ENCODE measurements at regions not wholly inside any gene's neighbourhood (a gene's known extent, or its start where the extent isn't known, plus 50 kb on each side); places are given as distances from the start of the nearest gene placed in this dataset.

GRCh38 chr9:115633104-115633503, 515.1 kb upstream of the TNC start:
- Mint-ChIP-seq H3K4me1 (no peaks in the 10 kb centered on the region), H3K27me3 (no peaks in the 10 kb centered on the region), H3K4me3 (no peak overlapping the region), H3K27ac (no peak overlapping the region), H3K36me3 (no peaks in the 10 kb centered on the region), H3K9me3 (no peaks in the 10 kb centered on the region)
- DNase-seq = no peak

- Mint-ChIP-seq H3K4me1 (no peaks in the 10 kb centered on the region), H3K36me3 (no peaks in the 10 kb centered on the region), H3K4me3 (no peak overlapping the region)
Observed at GRCh38 chr9:115635680-115636383, 517.8 kb upstream of the PAPPA start.

GRCh38 chr9:115636596-115636995, 517.0 kb upstream of the PAPPA start:
- no peaks in the 10 kb centered on the region for H3K4me1 Mint-ChIP-seq
- no peaks in the 10 kb centered on the region for H3K27me3 Mint-ChIP-seq
- H3K27ac Mint-ChIP-seq = no peak overlapping the region
- no peak for DNase-seq
- no peaks in the 10 kb centered on the region for H3K36me3 Mint-ChIP-seq
- H3K4me3 Mint-ChIP-seq = no peak overlapping the region
- no peaks in the 10 kb centered on the region for H3K9me3 Mint-ChIP-seq

More at GRCh38 chr9:115635680-115636383, 517.8 kb upstream of the PAPPA start:
- no peaks in the 10 kb centered on the region for H3K27me3 Mint-ChIP-seq
- H3K27ac Mint-ChIP-seq = no peak overlapping the region
- H3K9me3 Mint-ChIP-seq = no peaks in the 10 kb centered on the region
- DNase-seq = no peak

- no peaks in the 10 kb centered on the region for H3K4me1 Mint-ChIP-seq
- no peak overlapping the region for H3K4me3 Mint-ChIP-seq
- no peak overlapping the region for H3K27ac Mint-ChIP-seq
- H3K9me3 Mint-ChIP-seq = no peaks in the 10 kb centered on the region
- no peak for DNase-seq
- no peaks in the 10 kb centered on the region for H3K27me3 Mint-ChIP-seq
- H3K36me3 Mint-ChIP-seq = no peaks in the 10 kb centered on the region
Observed at GRCh38 chr9:115637661-115638060, 515.9 kb upstream of the PAPPA start.

- no peaks in the 10 kb centered on the region for H3K27me3 Mint-ChIP-seq
- no peak overlapping the region for H3K27ac Mint-ChIP-seq
- no peaks in the 10 kb centered on the region for H3K4me1 Mint-ChIP-seq
- no peak for DNase-seq
- H3K4me3 Mint-ChIP-seq = no peak overlapping the region
- no peaks in the 10 kb centered on the region for H3K36me3 Mint-ChIP-seq
- no peaks in the 10 kb centered on the region for H3K9me3 Mint-ChIP-seq
Observed at GRCh38 chr9:115640887-115641286, 512.7 kb upstream of the PAPPA start.

- H3K4me3 Mint-ChIP-seq = no peak overlapping the region
- H3K36me3 Mint-ChIP-seq = no peaks in the 10 kb centered on the region
- DNase-seq = no peak
- H3K27me3 Mint-ChIP-seq = peaks cover 7% of the 10 kb centered on the region
- H3K27ac Mint-ChIP-seq = no peak overlapping the region
- H3K9me3 Mint-ChIP-seq = no peaks in the 10 kb centered on the region
- H3K4me1 Mint-ChIP-seq = no peaks in the 10 kb centered on the region
Observed at GRCh38 chr9:115642285-115642684, 511.3 kb upstream of the PAPPA start.

- Mint-ChIP-seq H3K4me3 (no peak overlapping the region), H3K36me3 (no peaks in the 10 kb centered on the region), H3K4me1 (no peaks in the 10 kb centered on the region), H3K9me3 (no peaks in the 10 kb centered on the region), H3K27me3 (peaks cover 7% of the 10 kb centered on the region), H3K27ac (no peak overlapping the region)
- no peak for DNase-seq
Observed at GRCh38 chr9:115643948-115644727, 509.5 kb upstream of the PAPPA start.

GRCh38 chr9:115649991-115650472, 503.6 kb upstream of the PAPPA start:
- Mint-ChIP-seq H3K4me3 (no peak overlapping the region), H3K27ac (no peak overlapping the region), H3K36me3 (no peaks in the 10 kb centered on the region), H3K4me1 (no peaks in the 10 kb centered on the region), H3K27me3 (peaks cover 7% of the 10 kb centered on the region), H3K9me3 (no peaks in the 10 kb centered on the region)
- no peak for DNase-seq

- peaks cover 7% of the 10 kb centered on the region for H3K27me3 Mint-ChIP-seq
- no peaks in the 10 kb centered on the region for H3K36me3 Mint-ChIP-seq
- no peaks in the 10 kb centered on the region for H3K9me3 Mint-ChIP-seq
- no peak overlapping the region for H3K4me3 Mint-ChIP-seq
- no peak overlapping the region for H3K27ac Mint-ChIP-seq
- DNase-seq = no peak
- no peaks in the 10 kb centered on the region for H3K4me1 Mint-ChIP-seq
Observed at GRCh38 chr9:115650768-115651167, 502.8 kb upstream of the PAPPA start.

- no peak for DNase-seq
- Mint-ChIP-seq H3K4me3 (no peak overlapping the region), H3K9me3 (no peaks in the 10 kb centered on the region), H3K27ac (no peak overlapping the region), H3K36me3 (no peaks in the 10 kb centered on the region), H3K4me1 (no peaks in the 10 kb centered on the region), H3K27me3 (peaks cover 2% of the 10 kb centered on the region)
Observed at GRCh38 chr9:115651461-115651860, 502.1 kb upstream of the PAPPA start.

GRCh38 chr9:115653171-115653606, 500.4 kb upstream of the PAPPA start:
- DNase-seq = no peak
- H3K36me3 Mint-ChIP-seq = no peaks in the 10 kb centered on the region
- no peaks in the 10 kb centered on the region for H3K9me3 Mint-ChIP-seq
- no peak overlapping the region for H3K27ac Mint-ChIP-seq
- H3K4me3 Mint-ChIP-seq = no peak overlapping the region
- no peaks in the 10 kb centered on the region for H3K4me1 Mint-ChIP-seq
- no peaks in the 10 kb centered on the region for H3K27me3 Mint-ChIP-seq

- no peaks in the 10 kb centered on the region for H3K36me3 Mint-ChIP-seq
- no peak for DNase-seq
- no peaks in the 10 kb centered on the region for H3K4me1 Mint-ChIP-seq
- H3K27me3 Mint-ChIP-seq = peaks cover 6% of the 10 kb centered on the region
- H3K27ac Mint-ChIP-seq = no peak overlapping the region
- H3K4me3 Mint-ChIP-seq = no peak overlapping the region
- no peaks in the 10 kb centered on the region for H3K9me3 Mint-ChIP-seq
Observed at GRCh38 chr9:115657695-115658094, 495.9 kb upstream of the PAPPA start.

GRCh38 chr9:115665519-115665918, 488.1 kb upstream of the PAPPA start:
- Mint-ChIP-seq H3K27me3 (peaks cover 13% of the 10 kb centered on the region), H3K27ac (no peak overlapping the region), H3K4me1 (no peaks in the 10 kb centered on the region), H3K9me3 (no peaks in the 10 kb centered on the region), H3K4me3 (no peak overlapping the region), H3K36me3 (no peaks in the 10 kb centered on the region)
- no peak for DNase-seq

GRCh38 chr9:115668521-115668920, 485.1 kb upstream of the PAPPA start:
- no peak for DNase-seq
- H3K27me3 Mint-ChIP-seq = peaks cover 8% of the 10 kb centered on the region
- no peaks in the 10 kb centered on the region for H3K36me3 Mint-ChIP-seq
- no peak overlapping the region for H3K27ac Mint-ChIP-seq
- no peak overlapping the region for H3K4me3 Mint-ChIP-seq
- no peaks in the 10 kb centered on the region for H3K9me3 Mint-ChIP-seq
- H3K4me1 Mint-ChIP-seq = no peaks in the 10 kb centered on the region

GRCh38 chr9:115671236-115671962, 482.2 kb upstream of the PAPPA start:
- Mint-ChIP-seq H3K27me3 (no peaks in the 10 kb centered on the region), H3K4me3 (no peak overlapping the region), H3K36me3 (no peaks in the 10 kb centered on the region), H3K9me3 (no peaks in the 10 kb centered on the region), H3K27ac (no peak overlapping the region), H3K4me1 (no peaks in the 10 kb centered on the region)
- no peak for DNase-seq
